ENCODE measurements at regions not wholly inside any gene's neighbourhood (a gene's known extent, or its start where the extent isn't known, plus 50 kb on each side); places are given as distances from the start of the nearest gene placed in this dataset.
"Not testable (repeated sequence)": the region's sequence is repeated elsewhere in the genome, so short reads cannot be mapped to it uniquely, and the experiment has no call there.

DNA sequence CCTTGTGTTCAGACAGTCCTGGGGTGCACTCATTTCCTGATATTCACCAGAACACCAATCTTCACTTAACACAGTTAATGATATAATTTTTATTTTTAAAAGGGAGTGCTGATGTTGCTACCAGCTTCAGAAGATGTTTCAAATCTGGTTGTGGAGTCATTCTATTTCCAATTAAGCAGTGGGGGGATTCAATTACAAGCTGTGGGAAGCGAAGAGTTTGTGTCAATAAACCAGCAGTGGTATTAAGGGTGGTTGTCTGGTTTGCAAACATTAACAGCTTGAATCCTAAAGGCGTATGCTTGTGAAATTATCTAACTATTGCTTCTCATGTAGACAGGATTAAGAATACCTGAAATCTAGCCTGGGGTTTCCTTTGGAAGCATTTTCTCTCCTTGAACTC is 1637.5 kb upstream of the GOT2 start:
- Histone ChIP-seq H3K4me1 (replicated peaks) (no peaks in the 10 kb centered on the region), H3K36me3 (no peaks in the 10 kb centered on the region), H3K27ac (no peak overlapping the region), H3K9me3 (no peaks in the 10 kb centered on the region), H3K27me3 (replicated peaks; ENCODE audit: insufficient read depth) (no peaks in the 10 kb centered on the region), H3K4me3 (no peak overlapping the region)
- intact Hi-C loops (cut with DNase I), result no loop called here
- 63% methylated on average over 2 of the region's 2 CpGs for whole genome bisulfite sequencing
- TF ChIP-seq CTCF (IDR thresholded peaks at IDR 0.05) (no peak), POLR2A (IDR thresholded peaks at IDR 0.05) (no peak), POLR2AphosphoS5 (IDR thresholded peaks at IDR 0.05) (no peak)
- no peak for DNase-seq (ENCODE audit: low spot score)

- DNase-seq (ENCODE audit: low spot score), result no peak
- Histone ChIP-seq H3K36me3 (no peaks in the 10 kb centered on the region), H3K4me3 (no peak overlapping the region), H3K27me3 (replicated peaks; ENCODE audit: insufficient read depth) (no peaks in the 10 kb centered on the region), H3K9me3 (no peaks in the 10 kb centered on the region), H3K27ac (no peak overlapping the region), H3K4me1 (replicated peaks) (no peaks in the 10 kb centered on the region)
- 76% methylated on average over 3 of the region's 3 CpGs for WGBS
- TF ChIP-seq POLR2AphosphoS5 (IDR thresholded peaks at IDR 0.05) (no peak), CTCF (IDR thresholded peaks at IDR 0.05) (no peak), POLR2A (IDR thresholded peaks at IDR 0.05) (no peak)
- intact Hi-C loops (cut with DNase I), result no loop called here
Measured at GRCh38 chr16:60367739-60368138, 1633.6 kb upstream of the GOT2 start.

DNA sequence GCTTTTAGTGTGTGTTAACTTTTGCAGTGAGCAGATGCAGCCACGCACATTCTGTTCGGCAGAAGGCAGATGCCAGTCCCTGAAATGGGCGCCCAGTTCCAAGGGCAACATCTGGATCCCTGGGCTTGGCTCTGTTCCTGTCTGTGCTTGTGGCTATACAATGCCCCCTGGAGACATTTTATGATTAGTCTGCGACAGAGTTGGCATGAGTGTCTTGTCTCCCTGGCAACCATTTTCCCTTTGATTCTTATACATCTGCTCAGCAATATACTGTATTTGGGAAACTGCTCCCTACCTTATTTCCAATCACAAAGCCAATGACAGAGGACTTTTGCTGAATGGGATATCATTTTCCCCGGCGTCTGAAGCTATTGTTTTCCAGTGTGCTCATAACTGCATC is 1629.5 kb upstream of the GOT2 start:
- WGBS, result 78% methylated on average over 6 of the region's 6 CpGs
- no peak for TF ChIP-seq POLR2AphosphoS5 (IDR thresholded peaks at IDR 0.05)
- TF ChIP-seq POLR2A (IDR thresholded peaks at IDR 0.05), result no peak
- TF ChIP-seq CTCF (IDR thresholded peaks at IDR 0.05), result no peak
- intact Hi-C loops (cut with DNase I), result no loop called here
- Histone ChIP-seq H3K9me3 (no peaks in the 10 kb centered on the region), H3K4me3 (no peak overlapping the region), H3K27ac (no peak overlapping the region), H3K27me3 (replicated peaks; ENCODE audit: insufficient read depth) (no peaks in the 10 kb centered on the region), H3K4me1 (replicated peaks) (no peaks in the 10 kb centered on the region), H3K36me3 (no peaks in the 10 kb centered on the region)
- no peak for DNase-seq (ENCODE audit: low spot score)

DNA sequence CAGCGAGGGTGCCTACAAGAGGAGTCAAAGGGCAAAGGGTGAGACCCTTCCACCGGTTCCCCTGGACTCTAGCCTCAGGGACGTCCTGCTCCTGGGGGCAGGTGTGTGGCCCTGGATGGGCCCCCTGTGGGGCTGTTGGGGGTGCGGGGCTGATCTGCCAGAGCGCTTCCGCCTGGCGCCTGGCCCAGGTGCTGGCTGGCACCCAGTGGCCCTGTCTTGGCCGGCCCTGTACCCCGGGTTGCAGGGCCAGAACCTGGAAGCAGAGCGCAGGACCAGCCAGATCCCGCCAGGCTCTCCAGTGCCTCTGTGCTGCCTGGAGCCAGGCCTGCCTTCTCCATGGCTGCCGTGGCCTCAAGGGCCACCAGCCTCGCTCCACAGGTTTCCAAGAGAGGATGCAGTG is 1625.8 kb upstream of the GOT2 start:
- H3K27ac ChIP-seq; H3K9me3 ChIP-seq; H3K27me3 ChIP-seq (replicated peaks; ENCODE audit: insufficient read depth); H3K36me3 ChIP-seq; H3K4me1 ChIP-seq (replicated peaks); intact Hi-C loops (cut with DNase I); H3K4me3 ChIP-seq; DNase-seq (ENCODE audit: low spot score): not testable (repeated sequence)
- 97% methylated on average over 13 of the region's 13 CpGs for WGBS

GRCh38 chr16:60359412-60359811 is 1625.3 kb upstream of the GOT2 start:
- DNase-seq (ENCODE audit: low spot score); H3K27me3 ChIP-seq (replicated peaks; ENCODE audit: insufficient read depth); H3K36me3 ChIP-seq; intact Hi-C loops (cut with DNase I); H3K4me1 ChIP-seq (replicated peaks); H3K27ac ChIP-seq; H3K9me3 ChIP-seq; H3K4me3 ChIP-seq: not testable (repeated sequence)
- 95% methylated on average over 17 of the region's 17 CpGs for WGBS

GRCh38 chr16:60357876-60358522 is 1623.9 kb upstream of the GOT2 start:
- DNase-seq (ENCODE audit: low spot score); H3K4me1 ChIP-seq (replicated peaks); H3K9me3 ChIP-seq; intact Hi-C loops (cut with DNase I); H3K4me3 ChIP-seq; H3K27me3 ChIP-seq (replicated peaks; ENCODE audit: insufficient read depth); H3K27ac ChIP-seq; H3K36me3 ChIP-seq: not testable (repeated sequence)
- WGBS, result 95% methylated on average over 29 of the region's 29 CpGs

Measured in prostate gland (tissue), 2 donors.